Germinal center (tissue), 1 donor: ENCODE measurements at regions not wholly inside any gene's neighbourhood (a gene's known extent, or its start where the extent isn't known, plus 50 kb on each side); places are given as distances from the start of the nearest gene placed in this dataset.

Experiments used
- DNase-seq: peaks from one replicate; pipeline ENCODE4 v3.0.0; 2012; ENCODE audit warnings: mixed read lengths, low spot score

DNA sequence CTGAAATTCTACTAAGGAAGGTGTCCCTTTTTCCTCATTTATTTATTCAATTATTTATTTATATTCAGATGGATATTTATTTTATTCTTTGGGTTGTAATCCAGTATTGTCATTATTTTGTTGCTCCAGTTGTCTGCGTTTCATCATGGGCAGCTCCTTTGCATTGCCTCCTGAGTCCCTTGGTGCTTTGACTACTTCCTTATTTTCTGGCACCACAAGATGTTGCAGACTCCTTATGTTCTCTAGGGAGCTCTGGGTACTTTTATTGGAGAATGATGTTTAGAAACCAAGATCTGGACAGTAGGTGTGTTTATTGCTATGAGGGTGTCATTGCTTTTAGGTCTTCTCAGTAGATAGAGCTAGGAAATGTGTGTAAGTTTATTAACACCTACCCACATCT lies 59.9 kb upstream of the ERRFI1 start:
- no peak for DNase-seq

GRCh38 chr1:8084913-8085312 lies 58.8 kb upstream of the ERRFI1 start:
- DNase-seq, result no peak

DNA sequence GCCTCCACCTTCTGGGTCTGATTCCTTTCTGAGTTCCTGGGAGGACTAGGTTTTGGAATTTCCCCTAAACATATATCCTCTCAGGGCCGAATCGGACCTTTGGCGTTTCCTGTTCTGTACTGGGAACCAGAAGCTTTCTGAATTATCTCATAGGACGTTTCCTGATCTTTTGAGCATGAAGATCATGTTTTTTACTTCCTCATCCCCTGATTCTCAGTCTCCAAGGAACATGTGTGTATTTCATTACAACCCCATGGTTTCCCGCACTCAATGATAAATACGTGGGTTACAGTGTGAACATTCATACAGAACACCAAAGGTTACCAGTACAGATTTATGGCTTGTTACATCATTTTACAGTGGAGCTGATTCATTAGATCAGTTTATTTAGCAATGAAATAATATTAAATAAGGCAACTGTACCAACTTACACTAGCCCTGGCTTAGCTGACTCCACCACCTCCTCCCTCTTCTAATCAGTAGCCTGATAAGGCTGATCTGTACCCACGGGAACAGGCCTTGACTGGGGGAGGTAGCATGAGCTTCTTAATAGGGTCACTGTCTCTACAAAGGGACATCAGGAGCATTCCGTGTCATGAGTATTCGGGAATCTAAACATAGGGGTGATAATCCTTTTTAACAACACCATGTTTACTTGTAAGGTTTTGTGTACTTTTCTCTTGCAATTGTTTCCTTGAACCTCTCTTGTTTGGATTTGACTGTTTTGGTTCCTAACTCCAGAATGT lies 57.8 kb upstream of the ERRFI1 start:
- DNase-seq, result no peak

GRCh38 chr1:8082945-8083344 lies 56.8 kb upstream of the ERRFI1 start:
- no peak for DNase-seq

DNA sequence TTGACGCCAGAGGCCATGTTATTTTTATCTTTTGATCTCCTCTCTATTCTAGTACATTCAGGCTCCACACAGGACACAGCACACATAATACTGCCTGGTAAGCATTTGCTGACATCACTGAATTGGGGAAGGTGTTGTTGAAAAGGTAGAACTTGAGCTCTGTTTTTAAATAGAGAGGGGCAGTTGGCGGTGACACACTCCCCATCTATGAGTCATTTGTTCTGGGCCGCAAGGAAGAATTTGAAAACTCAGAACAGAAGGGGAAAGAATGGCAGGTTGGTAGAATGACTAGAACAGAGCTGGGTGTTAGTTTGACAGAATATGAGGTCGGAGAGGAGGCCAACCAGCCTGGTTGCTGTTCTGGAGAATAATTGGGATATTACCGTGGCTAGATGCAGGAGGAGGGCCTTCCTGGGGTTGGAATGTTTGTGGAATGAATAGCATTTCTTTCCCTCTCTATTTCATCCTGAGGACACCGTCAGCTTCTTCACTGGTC lies 52.1 kb upstream of the ERRFI1 start:
- no peak for DNase-seq

- DNase-seq, result no peak
Measured at GRCh38 chr1:8077602-8078001, 51.5 kb upstream of the ERRFI1 start.

DNA sequence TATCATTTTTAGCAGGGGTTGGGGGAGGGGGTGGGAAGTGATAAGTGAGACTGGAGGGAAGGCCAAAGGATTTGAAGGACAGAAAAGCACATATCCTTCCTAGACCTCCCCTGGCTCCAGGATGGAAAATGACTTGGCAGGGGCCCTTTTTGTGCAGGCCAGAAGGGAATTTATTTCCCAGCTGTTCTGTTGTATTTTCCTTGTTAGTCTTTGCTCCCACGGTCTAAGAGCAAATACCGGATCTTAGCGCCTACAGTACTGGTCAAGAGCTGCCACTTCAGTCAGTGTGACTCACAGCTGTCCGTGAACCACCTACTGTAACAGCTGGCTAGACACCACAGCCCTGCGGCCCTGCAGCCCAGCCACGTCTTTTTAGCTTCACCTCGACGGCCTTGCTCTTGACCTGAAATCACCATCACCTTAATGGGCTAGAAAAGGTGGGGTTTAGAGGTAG lies 51.0 kb upstream of the ERRFI1 start:
- no peak for DNase-seq

GRCh38 chr1:8076176-8076575 lies 50.1 kb upstream of the ERRFI1 start:
- no peak for DNase-seq
